ENCODE measurements at regions not wholly inside any gene's neighbourhood (a gene's known extent, or its start where the extent isn't known, plus 50 kb on each side); places are given as distances from the start of the nearest gene placed in this dataset.

- ChIA-PET CTCF (no interaction called here), POLR2A (no interaction called here)
- H3K4me3 Mint-ChIP-seq (ENCODE audit: unreplicated experiment) = no peak overlapping the region
- intact Hi-C loops (cut with micrococcal nuclease; ENCODE audit: unreplicated experiment) = no loop called here
- no TSS peak for BruUV-seq (replicated peaks)
- H3K9me3 Mint-ChIP-seq (ENCODE audit: unreplicated experiment) = peaks cover 10% of the 10 kb centered on the region
- no peaks in the 10 kb centered on the region for H3K36me3 ChIP-seq (ENCODE audit: control insufficient read depth, insufficient read depth, low read length)
- H3K27me3 ChIP-seq (replicated peaks; ENCODE audit: control insufficient read depth, insufficient read depth, low read length) = no peaks in the 10 kb centered on the region
- no peak overlapping the region for H3K4me3 ChIP-seq (ENCODE audit: low read depth, low read length)
- no peak for TF ChIP-seq CTCF (IDR thresholded peaks at IDR 0.05; ENCODE audit: insufficient read depth in 1 of 2, low read depth in 1 of 2, low read length in 1 of 2, severe bottlenecking in 1 of 2, unreplicated experiment in 1 of 2)
- no peaks in the 10 kb centered on the region for H3K27me3 Mint-ChIP-seq (ENCODE audit: insufficient read depth, unreplicated experiment)
- H3K36me3 Mint-ChIP-seq (ENCODE audit: insufficient read depth, unreplicated experiment) = no peaks in the 10 kb centered on the region
- no peaks in the 10 kb centered on the region for H3K4me1 ChIP-seq
- H3K9me3 ChIP-seq = no peaks in the 10 kb centered on the region
- DNase-seq = no peak
- H3K4me1 Mint-ChIP-seq (ENCODE audit: low read depth, unreplicated experiment) = no peaks in the 10 kb centered on the region
- H3K27ac Mint-ChIP-seq (ENCODE audit: unreplicated experiment) = no peak overlapping the region
Measured at GRCh38 chr1:199901341-199901740, 126.2 kb upstream of the NR5A2 start.

- Mint-ChIP-seq H3K27ac (ENCODE audit: unreplicated experiment) (no peak overlapping the region), H3K27me3 (ENCODE audit: insufficient read depth, unreplicated experiment) (no peaks in the 10 kb centered on the region), H3K9me3 (ENCODE audit: unreplicated experiment) (peaks cover 11% of the 10 kb centered on the region), H3K4me3 (ENCODE audit: unreplicated experiment) (no peak overlapping the region), H3K4me1 (ENCODE audit: low read depth, unreplicated experiment) (no peaks in the 10 kb centered on the region), H3K36me3 (ENCODE audit: insufficient read depth, unreplicated experiment) (no peaks in the 10 kb centered on the region)
- no peaks in the 10 kb centered on the region for H3K4me1 ChIP-seq
- no TSS peak for BruUV-seq (replicated peaks)
- TF ChIP-seq CTCF (IDR thresholded peaks at IDR 0.05; ENCODE audit: insufficient read depth in 1 of 2, low read depth in 1 of 2, low read length in 1 of 2, severe bottlenecking in 1 of 2, unreplicated experiment in 1 of 2) = no peak
- H3K36me3 ChIP-seq (ENCODE audit: control insufficient read depth, insufficient read depth, low read length) = no peaks in the 10 kb centered on the region
- no peaks in the 10 kb centered on the region for H3K27me3 ChIP-seq (replicated peaks; ENCODE audit: control insufficient read depth, insufficient read depth, low read length)
- POLR2A ChIA-PET = no interaction called here
- H3K9me3 ChIP-seq = no peaks in the 10 kb centered on the region
- intact Hi-C loops (cut with micrococcal nuclease; ENCODE audit: unreplicated experiment) = no loop called here
- no peak for DNase-seq
- H3K4me3 ChIP-seq (ENCODE audit: low read depth, low read length) = no peak overlapping the region
- CTCF ChIA-PET = no interaction called here
Measured at GRCh38 chr1:199907361-199907760, 120.1 kb upstream of the NR5A2 start.

GRCh38 chr1:199909137-199909536 lies 118.4 kb upstream of the NR5A2 start:
- DNase-seq = no peak
- ChIA-PET CTCF (no interaction called here), POLR2A (no interaction called here)
- no TSS peak for BruUV-seq (replicated peaks)
- Histone ChIP-seq H3K4me3 (ENCODE audit: low read depth, low read length) (no peak overlapping the region), H3K27me3 (replicated peaks; ENCODE audit: control insufficient read depth, insufficient read depth, low read length) (no peaks in the 10 kb centered on the region), H3K36me3 (ENCODE audit: control insufficient read depth, insufficient read depth, low read length) (no peaks in the 10 kb centered on the region), H3K4me1 (no peaks in the 10 kb centered on the region), H3K9me3 (no peaks in the 10 kb centered on the region)
- no peak overlapping the region for H3K4me3 Mint-ChIP-seq (ENCODE audit: unreplicated experiment)
- H3K27ac Mint-ChIP-seq (ENCODE audit: unreplicated experiment) = no peak overlapping the region
- H3K27me3 Mint-ChIP-seq (ENCODE audit: insufficient read depth, unreplicated experiment) = no peaks in the 10 kb centered on the region
- intact Hi-C loops (cut with micrococcal nuclease; ENCODE audit: unreplicated experiment) = no loop called here
- H3K36me3 Mint-ChIP-seq (ENCODE audit: insufficient read depth, unreplicated experiment) = no peaks in the 10 kb centered on the region
- peaks cover 11% of the 10 kb centered on the region for H3K9me3 Mint-ChIP-seq (ENCODE audit: unreplicated experiment)
- TF ChIP-seq CTCF (IDR thresholded peaks at IDR 0.05; ENCODE audit: insufficient read depth in 1 of 2, low read depth in 1 of 2, low read length in 1 of 2, severe bottlenecking in 1 of 2, unreplicated experiment in 1 of 2) = no peak
- H3K4me1 Mint-ChIP-seq (ENCODE audit: low read depth, unreplicated experiment) = no peaks in the 10 kb centered on the region

Measured in Caco-2 (cell line).